Stimulated activated CD4-positive, alpha-beta T cell treated with anti-CD3 and anti-CD28 coated beads, Interleukin-2, amount 100 ng/mL, for 4 hours (primary cell): ENCODE measurements at regions not wholly inside any gene's neighbourhood (a gene's known extent, or its start where the extent isn't known, plus 50 kb on each side); places are given as distances from the start of the nearest gene placed in this dataset.
"Not testable (repeated sequence)": the region's sequence is repeated elsewhere in the genome, so short reads cannot be mapped to it uniquely, and the experiment has no call there.

Experiments
- DNase-seq: peaks from one replicate; pipeline ENCODE4 v3.0.0-alpha.2; 2020; ENCODE audit warnings: low read depth

DNA sequence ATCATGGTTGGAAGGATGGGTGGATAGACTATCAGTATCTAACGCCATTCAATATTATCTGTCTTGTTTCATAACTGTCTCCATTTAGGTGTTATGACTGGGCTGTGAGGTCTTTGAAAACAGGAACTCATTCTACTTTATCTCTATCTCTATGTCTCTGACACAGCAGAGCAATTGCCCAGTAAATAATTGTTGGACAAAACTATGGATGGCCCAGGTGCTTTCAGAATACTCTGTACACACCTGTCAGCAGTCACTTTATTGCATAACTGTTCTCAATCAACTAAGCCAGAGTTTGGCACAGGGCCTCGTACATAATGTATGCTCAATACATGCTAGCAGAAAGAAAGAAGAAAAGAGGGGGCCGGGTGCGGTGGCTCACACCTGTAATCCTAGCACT, 210.3 kb downstream of the OPA1 start:
- DNase-seq = no peak

DNA sequence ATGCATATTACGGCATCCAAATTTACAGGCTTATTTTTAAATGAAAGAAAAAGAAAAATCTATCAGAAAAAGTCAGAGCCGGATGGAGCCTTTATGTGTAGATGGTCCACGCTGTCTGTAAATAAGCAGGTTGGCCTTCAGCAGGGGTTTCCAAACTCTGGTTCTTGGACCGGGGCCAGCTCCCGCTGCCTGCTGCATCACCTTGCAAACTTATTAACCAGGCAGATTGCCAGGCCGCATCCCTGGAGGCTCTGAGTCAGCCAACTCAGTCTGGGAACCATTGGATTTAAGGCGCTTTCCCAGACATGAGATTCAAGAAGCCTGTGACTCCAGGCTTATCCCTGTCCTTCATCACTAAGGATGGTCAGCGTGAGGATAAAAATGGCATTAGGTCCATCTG, 212.4 kb downstream of the OPA1 start:
- DNase-seq = no peak

DNA sequence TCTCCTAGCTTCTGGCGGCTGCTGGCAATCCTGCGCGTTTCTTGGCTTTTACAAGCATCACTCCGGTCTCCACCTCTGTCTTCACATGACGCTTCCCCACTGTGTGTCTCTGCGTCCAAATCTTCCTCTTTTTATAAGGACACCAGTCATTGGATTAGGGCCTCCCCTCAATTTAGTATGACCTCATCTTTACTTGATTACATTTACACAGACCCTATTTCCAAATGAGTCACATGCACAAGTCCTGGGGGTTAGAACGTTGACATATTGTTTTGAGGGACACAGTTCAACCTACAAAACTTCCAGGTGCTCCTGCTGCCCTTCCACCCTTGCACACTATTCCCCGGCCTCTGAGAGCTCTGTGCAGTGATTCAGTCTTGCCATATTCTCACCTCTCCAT, 215.3 kb downstream of the OPA1 start:
- no peak for DNase-seq

DNA sequence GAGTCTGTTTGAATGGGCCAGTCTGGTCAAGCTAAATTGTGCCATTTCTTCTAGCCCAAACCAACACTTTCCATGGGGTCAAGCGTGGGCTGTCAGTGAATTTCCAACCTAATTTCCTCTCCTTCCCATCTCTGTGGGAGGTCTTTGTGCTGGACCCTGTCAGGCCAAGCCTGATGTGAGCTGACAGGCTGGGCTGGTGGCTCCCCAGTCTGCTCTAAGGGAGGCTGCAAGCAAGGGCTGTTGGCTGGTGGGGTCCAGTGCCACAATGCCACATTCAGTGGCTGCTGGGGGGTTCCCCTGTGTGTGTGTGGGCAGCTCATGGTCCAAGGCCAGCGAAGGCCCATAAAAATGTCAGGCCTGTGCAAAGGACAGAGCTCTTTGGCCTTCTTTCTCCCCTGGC, 216.1 kb downstream of the OPA1 start:
- no peak for DNase-seq

DNA sequence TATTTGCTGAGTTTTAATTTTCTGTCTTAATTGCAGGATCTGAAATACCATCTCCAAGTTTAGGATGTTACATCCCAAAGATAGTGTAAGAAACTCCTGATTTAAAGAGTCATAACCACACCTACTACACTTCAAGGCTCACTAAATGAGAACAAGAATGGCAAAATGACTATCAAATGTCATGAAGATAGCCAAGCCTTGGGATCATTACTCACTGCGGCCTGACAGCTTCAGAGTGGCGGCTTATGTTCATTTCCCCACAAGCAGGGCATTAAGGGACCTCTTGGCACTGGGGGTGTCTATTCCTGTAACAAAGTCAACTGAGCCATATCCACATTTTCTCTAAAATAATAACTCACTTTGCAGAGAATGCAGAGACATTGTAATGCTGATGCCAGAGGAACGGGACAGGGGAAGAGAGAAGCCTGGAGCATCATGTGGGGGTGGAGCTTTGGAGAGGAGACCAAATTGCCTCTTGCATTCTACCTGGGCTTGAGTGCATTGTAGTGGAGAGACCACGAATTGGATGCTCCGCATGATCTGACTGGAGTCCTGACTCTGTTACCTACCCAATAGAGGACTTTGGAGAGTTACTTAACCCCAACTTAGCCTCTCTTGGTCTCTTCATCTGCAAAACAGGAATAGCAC, 219.2 kb downstream of the OPA1 start:
- no peak for DNase-seq

DNA sequence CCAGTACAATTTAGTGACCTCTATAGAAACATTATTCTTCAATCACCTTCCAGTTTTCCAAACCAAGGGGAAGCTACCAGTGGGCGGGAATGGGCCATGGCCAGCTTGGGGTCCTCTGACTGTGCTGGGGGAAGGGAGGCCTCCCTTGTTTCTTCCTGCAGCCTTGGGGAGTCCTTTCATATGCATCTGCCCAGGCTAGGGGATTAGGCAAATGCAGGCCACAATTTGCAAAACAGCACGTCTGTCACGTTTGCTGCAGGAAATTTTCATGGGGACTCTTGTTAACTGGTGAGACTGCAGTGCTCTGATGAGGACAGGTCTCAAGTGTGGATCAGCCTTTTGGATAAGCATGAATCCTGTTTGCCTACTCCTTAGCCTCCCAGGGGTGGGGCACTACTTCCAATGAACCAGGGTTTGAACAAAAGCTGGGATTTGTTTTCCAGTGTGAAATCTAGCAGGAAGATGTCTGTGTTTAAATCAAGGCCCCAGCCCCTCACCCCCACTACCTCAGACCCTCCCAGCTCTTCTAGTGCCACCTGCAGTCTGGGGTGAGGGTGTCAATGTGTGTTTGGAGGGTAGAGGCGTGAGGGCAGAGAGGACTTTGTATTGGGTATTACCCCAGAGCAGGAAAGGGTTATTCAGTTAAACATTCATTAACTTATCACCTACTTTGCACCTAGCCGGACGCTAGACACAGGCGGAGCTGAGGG, 219.9 kb downstream of the OPA1 start:
- no peak for DNase-seq

DNA sequence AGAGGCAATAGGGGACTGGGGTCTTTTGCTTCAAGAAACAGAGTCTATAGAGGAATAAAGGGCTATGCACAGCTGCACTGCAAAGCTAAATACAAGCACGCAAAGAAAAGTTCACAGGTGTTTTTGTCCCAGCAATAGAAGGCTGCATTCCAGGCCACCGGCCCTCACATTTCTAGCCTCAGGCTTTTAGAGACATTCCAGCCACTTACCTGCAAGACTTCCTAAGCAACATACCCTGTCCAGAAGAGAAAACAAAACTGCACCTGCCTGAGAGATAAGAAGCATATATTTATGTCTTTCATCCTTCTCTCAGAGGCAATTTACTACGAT, 220.5 kb downstream of the OPA1 start:
- DNase-seq = no peak

DNA sequence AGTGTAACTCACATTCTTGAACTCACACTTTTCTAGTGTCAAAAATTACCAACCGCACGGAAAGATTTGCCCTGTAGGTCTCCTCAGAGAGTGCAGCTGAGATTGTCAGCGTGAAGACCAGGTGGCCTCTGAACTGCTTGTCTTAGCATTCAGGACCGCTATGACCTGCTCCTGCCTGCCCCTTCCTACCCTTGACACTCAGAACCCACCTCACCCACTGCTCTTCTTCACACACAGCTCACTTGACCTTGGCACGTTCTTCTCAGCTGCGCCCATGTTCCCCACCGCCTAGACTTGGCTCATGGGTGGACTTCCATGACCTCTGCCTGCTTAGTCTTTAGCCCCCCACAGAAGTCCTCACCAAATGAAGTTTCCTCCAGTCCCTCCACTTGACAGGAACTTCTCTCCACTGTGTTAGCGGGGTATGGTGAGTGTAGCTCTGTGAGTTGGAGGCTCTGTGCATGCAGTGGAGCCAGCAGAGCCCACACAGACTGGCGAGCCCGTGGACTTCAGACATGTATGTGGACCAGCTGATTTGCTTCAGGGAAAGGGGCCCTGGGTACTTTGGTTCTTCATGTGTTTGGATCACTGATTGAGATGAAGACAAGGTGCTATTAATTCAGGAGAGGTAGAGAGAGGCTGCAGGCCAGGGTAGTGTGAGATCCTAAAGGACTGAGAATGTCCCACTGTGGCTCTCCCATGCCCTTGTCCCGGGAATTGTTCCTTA, 221.3 kb downstream of the OPA1 start:
- no peak for DNase-seq

DNA sequence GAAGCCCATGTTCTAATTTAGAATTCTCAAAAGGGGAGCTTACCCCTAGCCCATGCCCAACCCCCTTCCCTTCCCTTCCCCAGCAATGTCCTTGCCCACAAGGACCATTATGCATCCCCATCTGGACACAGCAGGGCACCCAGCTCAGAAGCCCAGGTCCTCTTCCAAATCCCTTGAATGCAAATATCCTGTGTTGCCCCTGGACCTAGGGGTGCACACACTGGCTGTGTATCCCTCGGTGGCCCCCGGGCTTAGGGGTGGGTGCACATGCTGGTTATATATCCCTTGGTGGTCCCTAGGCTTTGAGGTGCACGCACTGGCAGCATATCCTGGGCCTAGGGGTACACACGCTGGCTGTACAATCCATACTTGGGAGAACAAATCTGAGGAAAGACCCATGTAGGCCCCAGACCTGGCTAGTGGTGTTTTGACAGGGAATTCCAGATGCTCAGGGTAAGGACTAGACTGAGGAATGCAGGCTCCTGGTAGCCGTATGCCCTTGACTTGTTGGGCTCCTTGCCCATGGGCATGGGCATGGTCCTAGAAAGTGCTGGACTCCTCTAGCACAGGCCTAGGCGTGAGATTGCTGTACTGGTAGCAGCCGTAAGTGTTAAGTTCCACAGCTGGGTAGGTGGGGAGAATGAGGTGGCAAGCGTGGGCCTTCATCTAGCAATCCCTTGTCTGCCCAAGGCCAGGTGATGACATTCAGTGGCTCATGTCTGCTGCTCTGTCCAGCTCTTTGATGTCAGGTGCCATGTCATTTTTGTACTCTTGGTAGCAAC, 222.4 kb downstream of the OPA1 start:
- DNase-seq = no peak

DNA sequence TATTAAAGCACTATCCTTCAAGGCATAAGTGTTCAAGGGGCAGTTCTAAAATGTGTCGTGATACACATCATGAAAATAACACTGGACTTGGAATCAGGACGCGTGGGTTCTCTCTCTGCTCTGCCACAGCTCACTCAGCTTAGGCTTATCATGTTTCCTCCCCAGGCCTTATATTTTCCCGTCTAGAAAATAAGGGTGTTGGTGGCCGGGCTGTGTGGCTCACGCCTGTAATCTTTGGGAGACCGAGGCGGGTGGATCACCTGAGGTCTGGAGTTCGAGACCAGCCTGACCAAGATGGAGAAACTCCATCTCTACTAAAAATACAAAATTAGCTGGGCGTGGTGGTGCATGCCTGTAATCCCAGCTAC, 223.0 kb downstream of the OPA1 start:
- no peak for DNase-seq

DNA sequence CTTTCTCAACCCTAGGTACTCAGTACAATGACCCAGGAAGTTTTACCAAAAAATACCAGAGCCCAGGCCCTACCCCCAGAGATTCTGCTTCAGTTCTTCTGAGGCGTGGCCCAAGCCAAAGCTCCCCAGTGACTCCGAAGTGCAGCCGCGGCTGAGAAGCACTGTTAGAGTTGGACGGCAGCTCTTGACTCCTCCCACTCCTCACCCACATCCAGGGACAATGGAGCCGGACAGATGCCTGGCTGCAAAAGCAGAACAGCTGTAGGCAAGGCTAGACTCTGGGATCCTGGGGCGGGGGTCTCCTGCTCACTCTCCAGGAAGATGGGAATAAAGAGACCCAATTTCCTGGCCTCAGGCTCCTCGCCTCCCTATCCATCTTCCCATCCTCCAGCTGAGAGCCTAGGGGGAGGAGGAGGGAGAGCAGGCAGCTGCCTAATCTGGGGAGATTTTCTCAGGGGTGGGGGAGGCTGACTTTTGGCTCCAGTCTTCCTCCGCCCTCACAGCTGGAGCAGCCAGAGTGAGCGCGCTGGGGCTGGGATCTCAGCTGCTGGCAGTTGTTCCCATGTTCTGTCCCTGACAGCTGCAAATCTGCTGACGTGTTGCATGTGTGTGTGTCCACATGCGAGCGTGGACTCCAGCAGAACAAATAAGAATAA, 223.8 kb downstream of the OPA1 start:
- DNase-seq = no peak

DNA sequence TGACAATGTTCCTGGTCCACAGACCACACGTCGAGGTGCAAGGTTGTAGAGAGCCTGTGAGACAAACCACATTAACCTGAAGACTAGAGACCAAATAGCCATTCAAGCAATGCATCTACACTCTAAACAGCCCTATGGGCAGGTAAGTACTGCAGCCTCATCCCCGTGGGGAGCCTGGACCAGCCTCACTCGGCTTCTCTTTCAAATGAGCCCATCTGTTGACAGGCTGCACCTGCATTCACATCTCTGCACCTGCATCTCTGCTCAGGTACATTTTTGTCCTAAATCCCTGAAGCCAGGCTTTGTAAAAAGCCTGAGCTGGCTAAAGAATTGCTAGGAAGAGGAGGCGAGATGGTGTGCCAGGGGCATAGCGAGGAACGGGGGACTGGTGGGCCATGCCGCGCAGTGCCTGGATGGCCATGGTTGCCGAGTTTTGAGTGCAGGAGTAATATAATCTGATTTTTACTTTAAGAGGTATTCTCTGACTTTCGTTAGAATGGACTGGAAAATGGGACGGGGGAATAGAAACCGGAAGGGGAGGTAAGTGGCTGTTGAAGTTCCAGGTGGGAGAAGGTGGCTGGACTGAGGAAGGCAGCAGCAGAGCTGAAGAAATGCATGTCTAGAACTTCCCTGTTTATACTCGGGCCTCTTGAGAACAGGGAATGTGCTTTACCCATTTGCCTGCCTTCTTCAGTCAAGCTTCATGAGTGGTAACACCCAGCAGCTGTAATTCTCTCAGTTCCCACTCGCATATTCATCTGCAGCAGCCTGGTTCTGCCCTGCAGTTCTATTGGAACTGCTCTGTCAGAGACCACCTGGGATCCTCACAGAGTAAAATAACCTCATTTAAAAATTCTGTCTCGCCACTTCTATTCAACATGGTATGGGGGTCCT, 226.4 kb downstream of the OPA1 start:
- no peak for DNase-seq

DNA sequence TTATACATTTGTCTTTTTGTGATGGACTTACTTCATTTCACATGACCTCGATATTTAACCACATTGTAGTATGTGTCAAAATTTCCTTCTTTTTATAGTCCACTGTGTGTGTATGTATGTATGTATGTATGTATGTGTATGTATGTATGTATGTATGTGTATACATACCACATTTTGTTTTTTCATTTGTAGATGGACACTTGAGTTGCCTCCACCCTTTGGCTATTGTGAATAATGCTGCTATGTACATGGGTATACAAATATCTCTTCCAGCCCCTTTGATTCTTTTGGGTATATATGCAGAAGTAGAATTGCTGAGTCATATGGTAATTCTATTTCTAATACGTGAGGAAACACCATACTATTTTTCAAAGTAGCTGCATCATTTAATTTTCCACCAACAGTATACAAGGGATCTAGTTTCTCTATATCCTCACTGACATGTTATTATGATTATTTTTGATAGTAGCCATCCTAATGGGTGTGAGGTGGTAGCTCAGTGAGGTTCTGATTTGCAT, 228.2 kb downstream of the OPA1 start:
- DNase-seq = no peak

DNA sequence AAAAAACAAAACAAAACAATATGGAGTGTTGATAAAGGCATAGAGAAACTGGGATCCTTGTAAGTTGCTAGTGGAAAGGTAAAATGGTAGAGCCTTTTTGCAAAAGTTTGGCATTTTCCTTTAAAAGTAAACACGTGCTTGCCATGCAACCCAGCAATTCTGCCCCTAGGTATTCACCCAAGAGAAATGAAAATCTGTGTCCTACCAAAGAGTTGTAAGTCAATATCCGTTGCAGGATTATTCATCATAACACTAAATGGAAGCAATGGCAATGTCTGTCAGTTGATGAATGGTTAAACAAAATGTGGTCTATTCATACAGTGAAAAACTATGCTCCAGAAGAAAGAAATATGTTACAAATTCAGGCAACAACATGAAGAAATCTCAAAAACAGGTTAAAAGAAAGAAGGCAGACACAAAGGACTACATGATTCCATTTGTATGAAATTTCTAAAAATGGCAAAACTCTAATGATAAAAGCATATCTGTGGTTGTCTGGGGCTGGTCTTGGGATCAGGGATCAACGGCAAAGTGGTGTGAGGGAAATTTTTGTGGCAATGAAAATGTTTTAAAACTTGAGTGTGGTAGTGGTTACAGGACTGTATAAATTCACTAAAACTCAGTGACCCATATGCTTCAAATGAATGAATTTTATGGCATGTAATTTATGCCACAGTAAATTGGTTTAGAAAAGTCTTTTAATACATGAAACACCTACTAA, 229.6 kb downstream of the OPA1 start:
- DNase-seq = no peak

DNA sequence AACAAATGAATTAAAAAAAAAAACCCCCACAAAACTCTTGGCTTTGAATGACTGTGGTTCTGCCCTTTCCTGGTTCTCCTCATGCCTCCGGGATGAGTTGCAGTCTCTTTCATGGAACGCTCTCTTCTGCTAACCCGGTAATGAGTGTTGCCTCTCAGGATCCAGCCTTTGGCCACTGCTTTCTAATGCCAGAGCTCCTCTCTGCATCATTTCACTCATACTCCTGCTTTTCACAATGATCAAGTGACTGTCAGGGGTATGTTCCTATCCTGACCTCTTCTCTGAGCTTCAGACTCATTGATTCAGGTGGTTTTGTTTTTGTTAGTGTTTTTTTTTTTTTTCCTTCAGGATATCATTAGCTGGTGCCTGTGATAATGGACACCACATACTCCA, 230.2 kb downstream of the OPA1 start:
- DNase-seq = not testable (repeated sequence)

DNA sequence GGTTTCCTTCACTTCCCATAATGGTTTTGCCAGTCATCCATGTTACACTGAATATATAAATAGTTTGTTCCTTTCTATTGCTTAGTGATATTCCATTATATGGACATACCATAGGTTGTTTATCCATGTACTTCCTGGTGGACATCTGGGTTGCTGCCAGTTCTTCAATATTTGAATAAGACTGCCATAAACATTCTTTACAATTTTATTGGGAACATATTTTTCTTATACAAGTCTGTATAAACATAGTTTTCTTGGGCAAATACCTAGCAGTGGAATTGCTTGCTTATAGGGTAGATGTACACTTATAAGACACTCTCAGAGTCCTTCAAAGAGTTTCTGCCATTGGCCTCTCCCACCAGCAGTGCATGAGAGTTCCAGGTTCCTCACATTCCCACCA, 231.4 kb downstream of the OPA1 start:
- DNase-seq = no peak

DNA sequence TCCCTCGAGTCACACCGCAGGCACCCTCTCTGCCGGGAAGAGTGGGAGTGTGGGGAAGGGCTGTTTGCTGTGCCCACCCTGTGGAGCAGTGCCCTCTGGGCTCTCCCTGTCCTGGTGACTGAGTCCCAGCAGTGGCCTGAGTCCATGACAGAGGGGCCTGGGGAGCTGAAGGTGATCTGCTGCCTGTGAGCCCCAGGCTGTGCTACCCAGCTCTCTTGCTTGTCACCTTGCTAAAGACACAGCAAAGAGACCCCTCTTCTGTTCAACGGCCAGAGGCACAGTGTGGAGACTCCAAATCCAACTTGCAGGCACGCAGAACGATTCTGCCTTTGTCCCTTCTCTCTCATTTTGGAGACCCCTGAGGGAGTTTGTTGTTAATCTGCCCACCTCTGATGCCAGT, 232.6 kb downstream of the OPA1 start:
- DNase-seq = no peak

DNA sequence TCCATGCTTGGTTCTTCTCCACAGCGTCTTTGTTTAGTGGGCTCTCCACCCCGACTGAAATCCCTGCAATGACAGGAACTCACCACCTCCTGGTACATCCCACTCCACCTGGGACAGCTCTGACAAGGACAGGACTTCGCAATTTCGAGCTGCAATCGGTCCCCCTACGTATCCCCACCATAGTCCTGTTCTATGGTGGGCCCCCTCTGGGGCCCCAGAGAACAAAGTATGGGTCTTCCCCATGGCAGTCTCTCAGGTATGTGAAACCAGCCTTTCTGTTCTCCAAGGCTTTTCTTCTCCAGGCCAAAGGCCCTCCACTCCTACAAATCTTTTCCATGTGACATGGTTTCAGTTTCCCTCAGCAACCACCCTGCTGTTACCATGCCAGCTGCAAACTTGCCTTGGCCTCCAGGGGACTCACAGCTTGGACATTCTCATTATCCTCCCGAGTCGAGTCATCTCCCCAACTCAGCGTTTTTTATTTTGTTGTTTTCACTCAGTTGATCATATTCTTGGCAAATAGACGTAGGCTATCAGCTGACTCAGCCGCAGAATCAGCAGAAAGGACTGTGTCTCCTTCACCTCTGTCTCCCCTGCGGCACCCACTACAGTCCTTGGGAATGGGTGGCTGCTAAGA, 233.3 kb downstream of the OPA1 start:
- no peak for DNase-seq

DNA sequence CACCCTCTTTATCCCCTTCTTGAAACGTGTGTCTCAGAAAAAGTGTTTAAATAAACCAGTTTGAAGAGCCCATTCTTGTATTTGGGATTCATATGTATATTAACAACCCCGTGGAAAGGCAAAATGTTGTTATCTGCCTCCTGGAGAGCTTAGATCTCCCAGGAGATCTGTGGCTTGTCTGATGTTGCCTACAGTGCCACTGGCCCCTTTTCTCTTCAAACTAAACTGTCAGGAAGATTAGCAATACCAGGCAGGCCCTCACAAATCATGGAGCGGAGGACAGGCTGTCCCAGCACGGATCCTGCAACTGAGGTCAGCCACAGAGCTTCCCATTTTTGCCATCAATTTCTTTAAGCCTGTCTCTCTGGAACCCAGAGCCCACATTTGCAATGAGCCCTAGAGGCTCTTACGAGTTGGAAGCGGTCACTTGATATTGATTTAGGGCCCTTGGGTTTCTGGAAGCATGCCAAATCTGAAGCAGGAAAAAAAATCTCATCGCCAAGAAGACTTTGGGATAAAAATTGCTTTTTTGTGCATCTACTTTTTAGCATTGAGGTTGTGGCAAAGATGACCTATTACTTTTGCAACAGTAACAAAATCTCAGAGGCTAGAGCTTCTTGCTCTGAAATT, 234.1 kb downstream of the OPA1 start:
- DNase-seq = no peak
